ENCODE measurements at regions not wholly inside any gene's neighbourhood (a gene's known extent, or its start where the extent isn't known, plus 50 kb on each side); places are given as distances from the start of the nearest gene placed in this dataset.

DNA sequence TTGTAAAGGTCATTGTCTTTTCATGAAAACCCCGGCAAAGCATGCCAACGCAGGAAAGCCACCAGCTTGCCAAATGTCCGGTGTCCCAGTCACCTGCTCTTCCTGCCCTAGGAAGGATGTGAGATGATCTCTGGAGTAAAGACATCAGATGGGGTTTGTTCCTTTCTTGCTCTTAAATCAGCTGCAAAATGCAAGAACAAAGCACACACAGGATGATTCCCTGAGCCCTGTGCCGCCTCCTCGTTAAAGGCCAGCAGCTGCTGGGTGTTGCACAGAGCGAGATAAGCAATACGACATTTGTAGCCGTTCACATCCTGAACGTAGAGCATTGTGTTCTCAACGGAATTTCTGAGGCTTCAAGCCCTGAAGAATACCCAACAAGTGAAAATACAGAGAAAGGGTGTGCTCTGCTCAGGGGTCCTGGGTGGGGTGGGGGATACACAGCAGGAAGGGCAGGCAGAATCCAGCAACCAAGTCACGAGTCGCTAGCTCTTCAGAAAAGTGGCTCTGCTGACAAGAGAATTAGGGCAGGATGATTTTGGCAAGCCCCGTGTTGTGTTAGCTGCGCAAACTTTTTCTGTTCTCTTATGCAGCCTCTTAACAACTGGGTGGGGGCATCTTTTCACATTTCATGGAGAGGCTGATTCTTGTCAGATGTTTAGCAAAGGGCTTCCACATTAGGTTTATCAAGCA, 229.2 kb upstream of the MAP3K1 start:
- DNase-seq, result no peak

DNA sequence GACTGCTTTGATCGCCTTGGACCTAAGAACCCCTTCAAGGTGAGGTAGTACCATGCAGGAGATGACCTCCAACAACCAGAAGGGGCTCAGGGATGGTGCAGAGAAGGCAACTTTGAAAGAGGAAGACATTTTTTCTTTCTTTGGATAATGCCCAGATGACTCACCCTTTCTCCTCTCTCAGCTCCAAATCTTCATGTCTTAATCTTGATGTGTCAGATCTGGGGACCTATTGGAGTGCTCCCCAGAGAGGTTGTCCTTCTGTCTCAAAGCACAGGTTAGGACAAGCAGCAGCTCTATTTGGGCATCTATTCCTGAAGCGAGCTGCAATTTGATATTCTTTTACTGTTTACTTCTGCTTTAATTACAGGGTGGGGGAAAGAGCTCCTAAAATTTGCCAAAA, 229.9 kb upstream of the MAP3K1 start:
- no peak for DNase-seq

DNA sequence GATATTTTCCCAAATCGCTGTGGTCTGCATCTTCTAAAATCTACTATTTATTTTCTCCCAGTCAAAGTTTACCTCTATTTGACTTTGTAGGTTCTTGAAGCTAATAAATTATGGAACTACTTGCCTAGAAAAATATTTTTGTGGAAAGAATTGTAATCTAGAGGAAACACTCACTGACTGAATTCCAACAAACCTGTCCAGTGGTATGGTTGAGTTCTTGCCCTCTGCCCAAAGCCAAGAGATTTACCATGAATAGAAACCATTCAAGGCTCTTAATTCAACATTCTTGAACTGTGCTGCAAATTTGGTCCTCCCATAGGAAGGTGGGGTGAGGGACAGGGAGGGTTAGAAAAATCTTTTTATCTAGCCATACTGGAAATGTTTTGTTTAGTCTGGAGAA, 233.9 kb upstream of the MAP3K1 start:
- DNase-seq, result no peak

DNA sequence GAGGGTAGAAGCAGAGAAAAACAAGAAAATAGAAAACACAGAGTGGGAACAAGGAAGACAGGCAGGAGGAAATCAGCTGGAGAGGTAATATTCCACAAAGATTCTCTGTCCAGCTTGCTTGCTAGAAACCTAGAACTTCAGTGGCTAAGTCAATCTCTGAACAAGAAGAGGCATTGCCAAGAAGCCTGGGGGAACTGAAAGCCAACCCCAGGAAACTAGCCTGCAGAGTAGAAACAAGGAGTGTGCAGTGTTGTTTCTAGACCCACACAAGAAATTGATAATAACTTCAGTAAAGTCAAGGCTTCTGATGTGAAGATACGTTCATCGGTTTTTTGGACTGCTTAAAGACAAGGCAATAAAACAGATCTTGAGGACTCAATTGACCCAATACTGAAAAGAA, 234.5 kb upstream of the MAP3K1 start:
- no peak for DNase-seq

DNA sequence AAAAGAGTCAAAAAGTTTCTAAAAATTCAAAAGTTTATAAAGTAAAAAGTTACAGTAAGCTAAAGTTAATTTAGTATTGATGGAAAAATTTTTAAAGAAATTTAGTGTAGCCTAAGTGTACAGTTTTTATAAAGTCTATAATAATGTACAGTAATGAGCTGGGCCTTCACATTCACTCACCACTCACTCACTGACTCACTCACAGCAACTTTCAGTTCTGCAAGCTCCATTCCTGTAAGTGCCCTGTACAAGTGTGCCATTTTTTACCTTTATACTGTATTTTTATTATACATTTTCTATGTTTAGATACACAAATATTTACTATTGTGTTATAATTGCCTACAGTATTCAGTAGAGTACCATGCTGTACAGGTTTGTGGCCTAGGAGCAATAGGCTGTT, 239.5 kb upstream of the MAP3K1 start:
- DNase-seq, result no peak

DNA sequence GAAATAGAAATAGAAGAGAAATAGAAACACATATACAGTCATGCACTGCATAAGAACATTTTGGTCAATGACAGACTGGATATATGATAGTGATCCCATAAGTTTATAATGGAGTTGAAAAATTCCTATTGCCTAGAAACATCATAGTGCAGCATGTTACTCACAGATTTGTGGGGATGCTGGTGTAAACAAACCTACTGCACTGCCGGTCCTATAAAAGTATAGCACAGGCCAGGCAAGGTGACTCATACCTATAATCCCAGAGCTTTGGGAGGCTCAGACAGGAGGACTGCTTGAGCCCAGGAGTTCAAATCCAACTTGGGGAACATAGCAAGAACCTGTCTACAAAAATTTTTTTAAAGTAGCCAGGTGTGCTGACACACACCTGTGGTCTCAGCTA, 240.6 kb upstream of the MAP3K1 start:
- DNase-seq, result no peak

DNA sequence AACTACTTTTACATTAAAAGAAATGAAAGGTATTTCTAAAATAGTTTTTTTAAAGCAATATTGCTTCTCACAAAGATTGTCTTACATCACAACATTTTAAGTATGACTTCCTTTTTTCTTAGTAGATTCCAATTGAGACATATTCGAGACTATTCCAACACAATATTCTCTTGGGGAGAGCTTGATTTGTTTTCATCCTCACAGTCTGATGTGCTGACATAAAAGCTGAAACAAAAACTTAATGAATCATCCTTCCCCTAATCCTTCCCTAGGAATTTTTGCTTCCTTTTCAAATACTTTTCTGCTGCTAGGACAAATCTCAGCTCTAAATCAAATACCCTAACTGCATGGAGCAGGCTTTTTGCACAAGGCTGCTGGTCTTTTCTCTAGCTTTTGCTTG, 245.8 kb upstream of the MAP3K1 start:
- DNase-seq, result no peak

DNA sequence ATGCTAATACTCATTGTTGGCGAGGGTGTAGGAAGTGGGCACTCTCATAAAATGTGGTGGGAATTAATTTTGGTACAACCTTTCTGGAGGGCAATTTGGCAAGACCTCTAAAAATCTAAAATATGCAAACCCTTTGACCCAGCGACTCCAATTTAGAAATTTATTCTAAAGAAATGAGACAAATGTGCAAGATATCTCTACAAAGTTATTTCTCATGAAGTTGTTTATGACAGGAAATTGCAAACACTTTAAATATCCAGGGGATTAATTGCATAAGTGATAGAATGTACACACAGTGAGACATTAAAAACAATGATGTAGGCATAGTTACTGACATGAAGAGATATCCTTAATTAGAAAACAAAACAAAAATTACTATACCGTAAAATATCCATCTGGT, 246.3 kb upstream of the MAP3K1 start:
- no peak for DNase-seq

DNA sequence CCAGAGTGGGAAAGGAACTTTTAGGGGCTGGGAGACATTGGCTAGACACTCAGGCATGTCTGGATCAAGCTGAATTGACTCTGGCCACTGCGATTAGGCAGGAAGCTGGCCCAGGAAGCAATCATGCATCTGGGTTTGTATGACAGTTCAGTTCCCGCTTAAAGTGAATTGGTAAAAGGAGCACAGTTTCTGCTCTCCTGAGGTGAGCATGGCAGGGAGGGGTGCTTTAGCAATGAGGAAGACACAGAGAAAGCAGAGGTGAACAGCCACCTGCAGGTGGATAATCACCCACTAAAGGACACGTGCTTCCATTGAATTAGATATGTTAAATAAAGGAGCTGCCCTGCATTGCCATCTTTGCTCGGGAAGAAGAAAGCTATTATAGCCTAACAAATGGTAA, 248.1 kb upstream of the MAP3K1 start:
- DNase-seq, result no peak

DNA sequence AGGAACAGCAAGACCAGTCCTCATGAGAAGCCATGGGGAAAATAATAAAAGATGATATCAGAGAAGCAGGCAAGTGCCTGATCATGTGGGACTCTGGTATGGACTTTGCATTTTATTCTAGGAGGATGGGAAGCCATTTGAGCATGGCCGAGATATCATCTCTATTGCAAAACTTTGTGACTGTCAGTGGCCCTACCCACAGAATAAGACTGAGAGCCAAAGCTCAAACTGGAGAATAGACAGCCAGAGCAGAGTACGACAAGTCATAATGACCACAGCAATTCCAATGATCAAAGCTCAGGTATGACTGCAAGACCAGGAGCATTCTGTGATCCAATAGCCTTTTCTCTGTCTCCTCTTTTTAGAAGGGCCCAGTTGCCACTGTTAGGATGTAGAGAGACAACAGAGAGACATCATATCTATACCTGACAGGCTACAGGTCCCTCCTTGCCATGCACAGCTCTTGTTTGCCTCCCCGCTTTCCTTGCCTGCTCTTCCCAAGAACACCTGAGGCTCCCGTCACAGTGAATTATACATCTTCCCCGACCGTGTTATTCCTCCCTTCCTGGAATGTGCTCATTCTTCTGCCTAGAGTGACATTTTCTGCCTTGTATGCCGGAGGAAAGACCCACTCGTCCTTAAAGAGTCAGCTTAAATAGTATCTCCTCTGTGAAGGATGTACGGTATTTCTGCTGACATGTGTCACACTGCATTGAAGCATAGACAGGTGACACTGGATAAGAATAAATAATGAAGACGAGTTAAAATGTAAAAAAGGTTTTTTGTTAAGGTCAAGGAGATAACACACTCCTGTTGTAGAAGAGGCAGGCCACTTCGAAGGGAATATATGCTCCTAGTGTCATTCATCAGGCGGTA, 248.7 kb upstream of the MAP3K1 start:
- no peak for DNase-seq

DNA sequence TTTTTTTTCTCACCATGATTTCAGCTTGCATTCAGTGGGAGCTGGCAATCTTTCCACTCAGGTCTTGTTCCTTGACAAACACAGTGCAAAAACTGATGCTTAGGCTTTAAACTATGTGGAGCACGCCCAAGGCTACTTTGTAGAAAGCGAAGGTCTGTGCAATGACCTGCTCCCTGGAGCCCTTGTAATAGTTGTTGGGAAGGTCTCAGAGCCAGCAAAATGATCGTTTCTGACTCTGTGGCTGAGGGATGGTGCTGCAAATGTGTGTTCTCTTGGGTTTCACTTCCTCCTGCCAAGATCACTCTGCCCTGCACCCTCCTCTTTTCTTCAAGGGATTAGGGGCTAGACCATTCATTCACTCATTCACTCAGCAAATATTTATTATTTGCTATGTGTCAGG, 249.7 kb upstream of the MAP3K1 start:
- no peak for DNase-seq

DNA sequence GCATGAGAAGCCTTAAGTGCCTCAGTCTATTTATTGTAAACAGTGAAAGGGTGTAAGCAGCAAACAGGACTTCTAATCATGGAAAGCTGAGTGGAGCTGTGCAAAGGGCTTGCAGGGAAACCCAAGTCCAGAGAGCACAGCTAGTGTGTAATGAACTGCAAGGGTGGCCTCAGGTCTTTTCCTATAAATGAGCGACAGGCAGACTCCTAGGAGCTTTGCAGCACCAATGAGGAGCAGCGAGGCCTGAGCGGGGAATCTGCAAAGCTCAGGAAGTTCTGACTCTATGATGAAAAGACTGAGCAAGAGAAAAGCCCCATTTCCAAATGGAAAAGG, 250.1 kb upstream of the MAP3K1 start:
- DNase-seq, result no peak

DNA sequence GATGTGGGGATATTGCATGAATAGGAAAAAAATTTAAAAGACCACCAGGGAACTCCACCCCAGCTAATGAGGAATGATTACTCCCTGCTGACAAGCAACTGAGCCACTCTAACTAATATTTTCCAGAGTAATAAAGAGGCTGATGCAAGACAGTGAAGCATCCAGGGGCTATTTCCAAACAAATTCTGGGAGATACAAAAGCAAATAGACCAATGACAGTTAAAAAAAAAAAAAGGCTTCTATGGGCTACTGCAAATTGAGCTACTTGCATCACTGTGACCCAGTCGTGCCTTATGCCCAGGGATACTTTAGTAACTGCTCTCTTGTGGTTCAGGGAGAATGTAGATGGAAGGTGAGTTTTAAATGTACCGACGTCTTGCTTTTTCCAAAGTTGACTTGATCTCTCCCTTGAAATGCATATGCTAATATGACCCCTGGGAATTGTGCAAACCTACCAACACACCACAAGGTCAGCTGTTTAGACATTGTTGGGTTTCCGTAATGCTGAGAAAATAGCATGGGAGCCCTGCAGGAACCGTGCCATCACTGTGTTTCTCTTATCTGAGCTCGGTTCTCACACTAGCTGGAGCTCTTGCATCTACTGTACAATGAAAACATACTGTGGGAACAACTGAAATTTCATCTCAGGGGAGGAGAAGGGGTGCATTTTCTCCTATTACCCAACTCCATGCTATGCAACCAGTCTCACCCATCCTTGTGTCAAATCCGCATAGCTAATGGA, 250.6 kb upstream of the MAP3K1 start:
- no peak for DNase-seq

DNA sequence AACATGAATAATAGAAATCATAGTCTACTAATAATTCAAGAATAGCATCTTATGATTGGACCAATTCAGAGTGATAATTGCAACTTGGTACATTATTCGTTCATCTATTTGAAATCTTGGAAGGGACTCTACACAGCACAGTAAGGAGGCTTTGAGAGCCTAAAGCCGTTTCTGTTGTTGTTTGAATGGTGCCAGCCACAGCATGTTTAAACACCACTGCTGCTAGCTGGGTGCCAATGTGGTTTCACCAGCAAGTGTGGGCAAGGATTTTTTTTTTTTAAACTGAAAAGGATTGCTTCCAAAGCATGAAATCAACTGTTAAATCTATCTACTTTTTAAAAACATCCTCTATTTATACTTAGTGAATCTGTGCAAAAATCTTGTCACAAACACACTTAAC, 253.9 kb upstream of the MAP3K1 start:
- DNase-seq, result no peak

DNA sequence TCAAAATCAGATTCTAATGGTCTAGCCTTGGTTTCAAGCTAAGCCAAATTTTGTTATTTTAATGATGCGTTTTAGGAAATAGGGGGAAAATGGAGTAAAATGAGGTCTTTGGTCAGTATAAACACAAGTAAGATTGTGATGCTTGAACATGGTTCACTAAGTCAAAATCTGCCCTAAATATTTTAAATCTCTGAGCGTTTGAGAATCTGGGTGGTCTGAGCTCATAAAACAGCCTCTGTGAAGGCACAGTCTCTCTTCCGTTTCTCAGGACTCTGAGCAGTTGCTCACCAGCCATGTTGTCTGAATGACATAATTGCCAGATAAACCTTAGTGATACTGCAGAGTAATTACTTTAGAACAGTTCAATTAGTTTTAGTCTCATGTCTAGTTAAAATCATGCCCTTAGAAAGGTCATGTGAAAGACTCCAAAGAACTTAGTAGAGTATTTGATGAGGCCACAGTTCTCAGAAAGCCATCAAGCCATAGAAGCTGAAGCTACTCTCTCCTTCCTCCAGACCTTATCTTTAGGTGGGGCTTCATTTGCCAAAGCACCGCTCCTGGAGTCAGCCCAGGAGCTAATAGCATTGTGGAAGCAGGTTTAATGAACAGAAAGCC, 257.1 kb upstream of the MAP3K1 start:
- DNase-seq, result no peak

DNA sequence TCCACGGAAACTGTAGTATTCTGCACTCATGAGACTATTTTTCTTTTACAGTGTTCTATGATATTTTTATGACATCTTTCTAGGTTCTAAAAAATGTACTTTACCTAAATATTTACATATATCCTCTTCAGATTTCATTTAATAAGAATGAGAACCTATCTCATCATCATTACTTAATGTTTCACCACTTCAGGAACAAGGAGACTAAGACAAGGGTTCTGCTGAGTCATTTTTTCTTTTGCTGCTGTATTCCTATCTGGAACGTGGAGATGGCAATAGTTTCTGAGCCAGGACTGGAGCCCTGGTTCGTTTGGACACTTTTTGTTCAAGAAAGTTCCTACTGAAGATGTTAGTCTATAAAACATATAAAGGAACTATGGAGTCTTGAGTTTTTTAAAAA, 258.2 kb upstream of the MAP3K1 start:
- DNase-seq, result no peak

DNA sequence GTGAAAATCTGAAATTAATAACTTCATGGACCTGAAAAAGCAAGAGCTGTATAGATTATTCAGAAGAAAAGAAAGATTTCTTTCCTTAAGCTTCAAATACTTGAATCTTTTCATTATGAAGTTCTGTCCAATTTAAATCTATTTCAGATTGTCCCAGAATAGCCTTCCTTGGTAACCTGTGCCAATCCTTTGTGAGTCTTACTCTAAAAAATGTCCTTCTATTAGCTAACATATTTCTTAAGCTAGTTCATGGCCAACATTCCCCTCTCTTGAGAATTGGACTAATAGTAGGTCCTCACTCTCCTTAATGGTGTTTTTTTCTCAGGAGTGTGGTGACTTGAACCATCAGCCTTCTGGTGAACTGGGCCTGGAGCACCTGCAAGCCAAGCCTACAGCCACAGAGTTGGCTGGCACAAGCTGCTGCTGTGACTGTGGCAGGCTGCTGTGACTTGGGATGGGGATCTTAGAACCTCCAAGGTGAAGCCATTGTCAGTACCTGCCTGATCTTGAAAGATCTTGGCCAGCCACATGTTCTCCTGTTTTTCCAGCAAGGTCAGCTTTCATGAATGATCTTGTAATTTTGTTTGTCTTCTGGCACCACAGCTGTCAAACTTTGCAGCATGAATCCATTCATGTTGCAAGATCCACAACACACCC, 262.6 kb upstream of the MAP3K1 start:
- DNase-seq, result no peak

DNA sequence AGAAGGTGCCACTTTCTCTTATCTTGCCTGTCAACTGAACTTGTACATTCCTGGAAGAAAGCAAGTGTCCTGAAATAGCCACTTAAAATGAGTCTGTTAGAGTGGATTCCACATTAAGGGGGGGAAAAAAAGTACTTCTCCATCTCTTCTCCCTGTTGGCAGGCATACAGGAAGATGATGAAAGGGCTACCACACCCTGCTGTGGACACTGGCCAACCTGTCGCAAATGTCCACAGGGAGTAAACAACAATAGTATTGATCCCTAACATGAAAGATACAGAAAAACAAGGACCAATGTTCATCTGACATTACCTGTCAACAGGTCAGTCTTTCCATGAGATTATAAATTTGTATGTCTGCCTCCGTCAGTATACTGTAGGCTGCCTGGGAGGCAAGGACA, 265.1 kb upstream of the MAP3K1 start:
- DNase-seq, result no peak

DNA sequence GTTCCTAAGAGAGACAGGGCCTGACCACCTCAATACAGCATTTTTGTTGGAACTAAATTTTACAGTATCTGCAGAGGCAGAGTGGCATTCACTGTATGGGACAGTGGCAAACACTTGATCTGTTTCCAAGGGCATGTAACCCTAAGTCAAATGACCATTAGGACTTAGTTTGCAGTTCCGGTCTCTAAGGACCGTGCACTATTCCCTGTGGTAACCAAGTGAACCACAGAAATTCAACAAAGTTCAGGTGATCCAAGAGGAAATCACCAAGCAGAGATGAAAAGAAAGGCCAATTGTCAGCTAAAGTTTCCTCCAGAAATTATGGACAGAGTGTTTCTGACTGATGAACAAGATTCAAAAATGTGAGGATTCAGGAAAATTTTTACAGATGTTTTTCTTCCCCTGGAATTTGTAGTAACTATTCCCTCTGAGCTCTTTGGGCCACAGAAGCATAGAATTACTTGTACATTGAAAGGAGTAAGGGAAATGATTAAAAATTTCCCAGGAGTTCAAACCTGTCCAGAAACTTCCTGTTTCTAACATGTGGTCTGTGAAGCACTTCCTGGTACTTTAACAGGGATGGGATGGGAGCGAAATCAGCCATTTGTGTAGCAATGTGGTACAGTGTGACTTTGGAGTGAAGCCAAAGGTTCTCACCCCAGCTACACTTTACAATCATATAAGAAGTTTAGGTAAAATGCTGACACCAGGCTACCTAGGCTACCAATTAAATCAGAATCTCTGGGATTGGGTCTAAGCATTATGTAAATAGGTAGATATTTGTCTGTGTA, 266.1 kb upstream of the MAP3K1 start:
- DNase-seq, result no peak

DNA sequence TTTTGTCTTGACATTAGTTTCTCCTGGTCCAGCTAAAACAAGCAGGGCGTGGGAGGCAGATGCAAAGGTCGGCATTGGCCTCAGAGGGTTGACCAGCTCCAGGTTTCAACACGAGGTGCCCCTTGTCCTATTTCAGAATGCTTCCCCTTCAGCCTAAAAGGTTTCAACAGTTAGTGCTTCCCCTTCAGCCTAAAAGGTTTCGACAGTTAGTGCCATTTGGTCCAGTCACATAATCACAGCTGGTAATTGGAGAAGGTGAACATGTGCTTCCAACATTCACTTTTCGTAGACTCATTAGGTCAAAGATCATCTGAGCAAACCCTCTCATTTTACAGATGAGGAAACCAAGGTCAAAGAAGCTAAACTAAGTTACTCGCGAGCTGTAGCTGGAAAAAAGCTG, 270.3 kb upstream of the MAP3K1 start:
- DNase-seq, result no peak

DNA sequence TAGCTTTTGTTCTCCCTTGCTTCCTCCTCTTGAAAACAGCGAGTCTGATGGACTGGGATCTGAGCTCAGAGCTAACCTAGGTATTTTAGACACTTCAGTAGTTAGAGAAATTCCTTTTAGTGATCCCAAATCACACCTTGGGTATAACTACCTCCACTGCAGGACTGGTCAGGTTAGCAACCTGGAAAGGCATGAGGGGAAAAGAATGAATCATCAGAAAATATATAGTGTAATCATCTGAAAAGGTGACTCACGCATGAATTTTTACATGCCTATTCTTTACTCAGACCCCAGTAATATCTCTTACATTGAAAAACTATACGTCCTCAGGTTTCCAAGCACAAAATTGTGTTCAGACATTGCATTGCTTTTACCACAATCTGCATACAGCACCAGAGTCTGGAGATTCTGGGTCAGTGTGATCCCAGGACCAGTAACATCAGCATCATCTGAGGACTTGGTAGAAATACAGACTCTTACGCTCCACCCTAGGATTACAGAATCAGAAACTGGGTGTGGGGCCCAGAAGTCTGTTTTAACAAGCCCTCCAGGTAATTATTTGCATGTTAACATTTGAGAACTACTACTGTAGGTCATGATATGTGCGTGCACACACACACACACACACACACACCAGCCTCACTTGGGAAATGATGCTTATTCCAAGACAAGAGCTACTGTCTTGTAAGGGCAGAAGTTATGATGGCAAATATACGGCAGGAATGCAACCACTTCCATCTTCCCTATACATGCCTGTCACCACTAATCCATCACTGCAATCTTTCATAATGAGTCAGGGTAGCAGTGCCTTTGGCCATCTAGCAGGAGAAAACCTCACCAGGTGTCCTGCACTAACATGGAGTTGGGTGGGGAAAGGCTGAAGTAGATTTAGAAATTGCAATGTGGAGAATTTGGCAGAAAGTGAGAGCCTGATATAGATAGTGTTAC, 271.6 kb upstream of the MAP3K1 start:
- no peak for DNase-seq
